NAMALWA (cell line): ENCODE measurements at regions not wholly inside any gene's neighbourhood (a gene's known extent, or its start where the extent isn't known, plus 50 kb on each side); places are given as distances from the start of the nearest gene placed in this dataset.
"Not testable (repeated sequence)": the region's sequence is repeated elsewhere in the genome, so short reads cannot be mapped to it uniquely, and the experiment has no call there.

Experiments used
- DNase-seq: peaks from one replicate; pipeline ENCODE4 v3.0.0-alpha.2; 2015; ENCODE audit warnings: low spot score

- no peak for DNase-seq
Observed at GRCh38 chr17:77037943-77038342, 102.8 kb upstream of the SEC14L1 start.

DNA sequence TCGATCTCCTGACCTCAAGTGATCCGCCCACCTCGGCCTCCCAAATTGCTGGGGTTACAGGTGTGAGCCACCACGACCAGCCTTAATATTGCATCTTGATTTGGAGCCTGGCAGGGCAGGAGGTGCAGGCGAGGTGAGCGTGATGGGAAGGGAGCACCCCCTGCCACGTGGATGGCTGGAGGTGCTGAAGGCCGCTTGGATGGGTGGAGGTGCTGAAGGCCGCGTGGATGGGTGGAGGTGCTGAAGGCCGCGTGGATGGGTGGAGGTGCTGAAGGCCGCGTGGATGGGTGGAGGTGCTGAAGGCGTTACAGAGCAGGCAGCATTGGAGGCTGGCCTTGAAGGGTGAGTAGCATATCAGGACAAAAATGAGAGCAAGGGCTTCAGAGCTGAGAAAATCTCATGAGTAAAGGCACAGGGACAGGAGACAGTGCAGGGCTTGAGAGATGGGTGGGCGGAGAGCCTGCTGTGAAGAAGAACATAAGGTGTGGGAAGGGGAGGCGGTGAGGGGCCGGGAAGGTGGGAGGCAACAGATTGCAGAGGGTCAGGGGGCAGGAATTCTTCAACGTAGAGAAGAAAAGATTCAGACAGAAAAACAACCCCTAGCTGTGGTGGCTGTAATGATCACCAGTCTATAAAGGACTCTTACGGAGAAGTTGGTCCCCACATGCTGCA lies 101.7 kb upstream of the SEC14L1 start:
- DNase-seq = no peak

GRCh38 chr17:77042476-77043231 lies 98.1 kb upstream of the SEC14L1 start:
- DNase-seq = no peak

GRCh38 chr17:77045441-77046041 lies 95.2 kb upstream of the SEC14L1 start:
- no peak for DNase-seq

DNA sequence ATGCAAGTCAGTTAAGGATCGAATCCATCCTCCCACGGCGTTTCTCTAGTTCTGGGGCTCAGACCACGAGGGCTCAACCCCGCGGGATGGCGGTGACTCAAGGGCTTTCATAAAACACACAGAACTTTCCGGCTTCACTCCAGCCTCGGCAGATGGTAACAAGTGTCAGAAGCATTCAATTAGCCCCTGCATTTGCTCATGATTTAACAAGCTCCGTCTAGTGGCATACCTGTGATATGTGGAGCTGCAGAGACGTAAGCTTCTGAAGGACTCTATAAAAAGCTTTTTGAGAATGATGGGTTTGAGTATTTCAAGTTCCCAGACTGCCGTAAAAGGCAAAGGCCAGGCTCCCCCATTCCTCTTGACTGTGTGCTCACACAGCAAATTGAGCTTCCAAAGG lies 91.3 kb upstream of the SEC14L1 start:
- no peak for DNase-seq

DNA sequence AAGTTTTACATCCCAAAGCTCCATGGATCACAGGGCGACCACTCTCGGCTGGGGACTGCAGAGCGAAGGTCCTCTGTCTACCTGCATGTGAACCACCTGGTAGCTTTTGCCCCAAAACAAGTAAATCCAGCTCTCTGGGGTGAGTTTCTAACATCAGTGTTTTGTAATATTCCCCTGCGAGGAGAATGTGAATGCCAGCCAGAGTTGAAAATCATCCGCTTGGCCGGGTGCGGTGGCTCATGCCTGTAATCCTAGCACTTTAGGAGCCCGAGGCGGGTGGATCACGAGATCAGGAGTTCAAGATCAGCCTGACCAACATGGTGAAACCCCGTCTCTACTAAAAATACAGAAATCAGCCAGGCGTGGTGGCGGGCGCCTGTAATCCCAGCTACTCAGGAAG lies 89.9 kb upstream of the SEC14L1 start:
- DNase-seq = not testable (repeated sequence)

GRCh38 chr17:77054936-77055335 lies 85.8 kb upstream of the SEC14L1 start:
- no peak for DNase-seq

GRCh38 chr17:77055453-77055852 lies 85.3 kb upstream of the SEC14L1 start:
- DNase-seq = no peak

- no peak for DNase-seq
Observed at GRCh38 chr17:77058016-77058415, 82.8 kb upstream of the SEC14L1 start.

DNA sequence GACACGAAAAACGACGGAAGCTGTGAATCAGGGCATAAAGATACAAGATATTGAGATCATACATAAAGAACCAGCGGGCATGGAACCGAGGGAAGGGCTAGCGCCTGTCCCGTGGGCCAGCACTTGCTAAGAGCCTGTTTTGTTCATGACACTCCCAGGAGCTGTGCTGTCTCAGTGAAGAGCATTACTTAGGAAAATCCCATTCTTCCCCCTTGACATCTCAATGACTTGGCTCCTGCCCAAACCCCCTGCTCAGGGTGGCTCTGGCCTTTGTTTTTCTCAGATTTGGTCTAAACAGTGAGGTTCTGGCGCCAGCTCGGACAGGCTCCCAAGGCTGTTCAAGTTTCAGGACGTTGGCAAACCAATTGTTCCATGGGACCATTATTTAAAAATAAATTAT lies 79.1 kb upstream of the SEC14L1 start:
- DNase-seq = no peak

DNA sequence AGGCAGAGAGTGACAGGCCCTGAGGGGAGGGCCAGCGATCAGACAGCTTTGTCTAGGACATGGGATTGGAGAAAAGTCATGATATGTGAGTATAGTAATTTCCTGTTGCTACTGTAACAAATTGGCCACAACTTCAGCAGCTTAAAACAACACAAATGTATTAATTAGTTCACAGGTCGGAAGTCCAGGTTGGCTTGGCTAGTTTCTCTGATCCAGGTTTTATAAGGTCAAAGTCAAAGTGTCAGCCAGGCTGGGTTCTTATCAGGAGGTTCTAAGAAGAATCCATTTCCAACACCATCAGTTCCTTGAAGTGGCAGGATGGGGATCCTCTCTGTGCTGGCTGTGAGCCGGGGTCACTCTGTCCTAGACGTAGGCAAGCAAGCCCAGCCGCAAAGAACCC lies 76.2 kb upstream of the SEC14L1 start:
- DNase-seq = no peak

DNA sequence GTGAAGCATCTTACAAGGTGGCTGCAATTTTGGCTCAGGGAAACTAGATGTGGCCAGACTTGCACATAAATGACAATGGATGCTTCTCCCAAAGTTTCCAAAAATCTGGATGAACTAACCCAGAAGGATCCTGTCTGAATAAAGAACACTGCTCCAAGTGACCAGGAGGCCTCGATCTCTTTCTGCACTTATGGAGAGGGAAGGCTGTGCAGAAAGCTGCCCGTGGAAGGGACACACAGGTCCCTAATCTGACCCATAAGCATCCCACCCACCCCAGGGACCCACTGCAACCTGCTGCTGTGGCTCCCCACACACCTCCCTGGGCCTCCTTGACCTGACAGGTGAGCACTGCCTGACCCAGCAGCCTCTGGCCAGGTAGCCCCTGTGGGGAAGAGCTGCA lies 74.6 kb upstream of the SEC14L1 start:
- no peak for DNase-seq

GRCh38 chr17:77066726-77067409 lies 73.9 kb upstream of the SEC14L1 start:
- DNase-seq = peak; percentile 75

GRCh38 chr17:77068915-77069314 lies 71.9 kb upstream of the SEC14L1 start:
- DNase-seq = no peak

GRCh38 chr17:77070888-77071279 lies 69.9 kb upstream of the SEC14L1 start:
- no peak for DNase-seq

DNA sequence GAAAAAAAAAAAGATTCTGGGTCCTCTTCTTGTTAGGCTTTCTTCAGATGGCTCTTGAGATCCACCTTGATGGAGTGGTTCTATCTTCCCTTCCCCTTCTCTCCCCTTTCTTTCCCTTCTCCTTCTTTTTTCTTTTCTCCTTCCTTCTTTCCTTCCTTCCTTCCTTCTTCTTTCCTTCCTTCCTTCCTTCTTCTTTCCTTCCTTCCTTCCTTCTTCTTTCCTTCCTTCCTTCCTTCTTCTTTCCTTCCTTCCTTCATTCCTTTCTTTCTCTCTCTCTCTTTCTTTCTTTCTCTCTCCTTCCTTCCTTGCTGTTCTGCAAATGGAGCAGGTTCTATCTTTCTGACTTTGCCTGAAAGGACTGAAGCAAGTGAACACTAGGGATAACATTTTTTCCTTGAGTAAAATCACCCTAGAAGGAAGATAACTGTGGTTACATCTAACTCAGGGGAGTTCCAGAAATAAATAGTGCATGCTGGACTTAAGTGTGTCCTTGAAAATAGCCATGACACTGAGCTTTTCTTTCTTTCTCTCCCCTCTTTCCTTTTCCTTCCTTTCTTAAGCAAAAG lies 68.8 kb upstream of the SEC14L1 start:
- no peak for DNase-seq

DNA sequence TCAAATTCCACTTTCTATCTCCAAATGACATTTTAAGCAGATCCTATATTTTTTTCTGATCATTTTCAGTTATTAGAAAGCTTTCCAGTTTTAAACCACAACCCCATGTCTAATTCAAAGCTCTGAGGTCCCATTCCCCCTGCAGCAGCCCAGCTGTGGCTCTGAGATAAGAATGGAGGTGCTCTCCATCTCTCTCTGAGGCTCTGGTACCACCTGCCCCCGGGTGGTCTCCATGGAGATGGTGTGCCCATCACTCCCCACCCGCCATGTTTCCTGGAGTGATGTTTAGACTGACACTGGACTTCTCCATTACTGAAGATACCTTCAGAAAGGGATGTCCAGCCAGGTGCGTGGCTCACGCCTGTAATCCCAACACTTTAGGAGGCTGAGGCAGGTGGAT lies 68.1 kb upstream of the SEC14L1 start:
- no peak for DNase-seq

GRCh38 chr17:77074681-77075080 lies 66.1 kb upstream of the SEC14L1 start:
- DNase-seq = no peak

DNA sequence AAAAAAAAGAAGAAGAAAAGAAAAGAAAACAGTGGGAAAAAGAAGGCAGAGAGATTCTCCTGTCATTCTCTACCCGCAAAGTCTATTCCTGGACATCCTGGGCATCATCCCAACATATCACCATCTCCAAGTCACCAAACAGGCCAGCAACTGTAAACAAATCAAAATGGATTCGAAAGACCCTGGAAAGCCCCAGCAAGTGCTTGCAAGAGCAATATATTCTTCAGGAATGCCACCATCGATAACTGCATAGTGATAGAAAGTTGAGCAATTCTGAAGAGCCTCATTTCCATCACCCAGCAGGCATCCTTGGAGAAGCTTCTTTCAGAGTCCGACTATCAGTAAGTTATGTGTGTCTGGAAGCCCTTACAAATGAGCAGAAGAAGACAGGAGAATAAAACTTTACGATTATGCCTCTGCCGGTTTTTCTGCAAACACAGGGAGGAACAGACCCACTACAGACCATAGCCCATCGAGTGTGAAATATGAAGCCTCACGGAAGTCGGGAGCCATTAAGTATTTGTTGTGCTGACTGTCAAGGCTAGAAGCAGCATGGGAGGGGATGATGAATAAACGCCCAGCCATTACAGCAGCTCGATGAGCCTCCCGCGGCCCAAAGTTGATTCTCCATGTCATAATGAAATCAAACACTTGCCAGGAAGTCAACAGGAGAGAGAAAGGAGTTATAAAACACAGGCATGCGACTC lies 64.5 kb upstream of the SEC14L1 start:
- DNase-seq = no peak

DNA sequence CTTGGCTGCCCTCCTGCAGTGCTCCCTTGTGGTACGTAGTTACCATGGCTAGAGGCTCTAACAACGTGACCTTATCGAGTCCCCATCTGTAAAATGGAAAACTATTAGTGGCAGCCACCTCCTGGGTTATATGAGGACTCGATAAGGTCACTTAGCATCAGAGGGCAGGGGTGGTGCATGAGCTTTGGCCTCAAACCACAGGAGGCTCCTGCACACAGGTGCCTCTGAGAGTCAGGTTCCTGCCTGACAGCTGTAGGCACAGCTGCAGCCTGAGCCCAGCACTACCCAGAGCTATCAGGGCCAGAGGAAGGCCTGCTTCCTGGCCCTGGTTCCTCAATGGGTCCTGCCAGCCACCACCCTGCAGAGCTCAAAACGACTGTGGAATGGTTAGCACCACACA lies 57.2 kb upstream of the SEC14L1 start:
- peak; percentile 75 for DNase-seq

GRCh38 chr17:77085926-77086432 lies 54.8 kb upstream of the SEC14L1 start:
- DNase-seq = peak; percentile 24
